M059J (cell line): ENCODE measurements at regions not wholly inside any gene's neighbourhood (a gene's known extent, or its start where the extent isn't known, plus 50 kb on each side); places are given as distances from the start of the nearest gene placed in this dataset.

ENCODE experiments used
- DNase-seq: peaks from one replicate; pipeline ENCODE4 v3.0.0-alpha.2; 2012; ENCODE audit warnings: low read depth

DNA sequence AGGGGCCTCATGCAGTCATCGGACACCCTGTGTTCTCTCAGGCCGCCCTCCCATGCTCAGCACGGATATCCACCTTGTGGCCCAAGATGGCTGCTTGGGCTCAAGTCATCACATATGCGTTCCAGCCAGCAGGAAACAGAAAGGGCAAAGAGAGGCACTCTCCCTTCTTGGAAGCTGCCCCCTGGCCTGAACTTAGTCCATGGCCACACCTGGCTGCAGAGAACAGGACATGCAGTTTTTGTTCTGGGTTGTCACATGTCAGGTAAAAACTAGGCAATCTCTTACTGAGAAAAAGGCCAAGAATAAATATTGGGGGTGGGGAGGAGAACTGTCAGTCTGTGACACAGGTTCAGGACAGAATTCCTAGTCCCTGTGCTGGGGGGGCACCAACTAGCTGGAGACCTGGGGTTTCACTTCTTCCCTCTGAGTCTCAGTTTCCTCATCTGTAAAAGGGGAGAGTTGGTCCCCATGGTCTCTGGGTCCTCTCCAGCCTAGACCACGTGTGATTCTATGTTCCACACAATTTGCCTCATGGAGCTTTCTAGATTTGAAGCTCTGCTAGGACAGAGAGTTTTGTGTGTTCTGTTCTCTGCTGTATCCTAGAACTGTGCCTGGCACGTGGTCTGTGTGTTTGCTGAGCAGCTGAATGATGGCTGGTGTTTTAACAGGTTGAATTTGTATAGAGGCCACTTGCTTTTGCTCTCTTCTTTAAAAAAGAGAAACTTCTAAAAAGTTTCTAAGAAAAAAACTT is 107.2 kb upstream of the ANO1 start:
- DNase-seq: no peak

DNA sequence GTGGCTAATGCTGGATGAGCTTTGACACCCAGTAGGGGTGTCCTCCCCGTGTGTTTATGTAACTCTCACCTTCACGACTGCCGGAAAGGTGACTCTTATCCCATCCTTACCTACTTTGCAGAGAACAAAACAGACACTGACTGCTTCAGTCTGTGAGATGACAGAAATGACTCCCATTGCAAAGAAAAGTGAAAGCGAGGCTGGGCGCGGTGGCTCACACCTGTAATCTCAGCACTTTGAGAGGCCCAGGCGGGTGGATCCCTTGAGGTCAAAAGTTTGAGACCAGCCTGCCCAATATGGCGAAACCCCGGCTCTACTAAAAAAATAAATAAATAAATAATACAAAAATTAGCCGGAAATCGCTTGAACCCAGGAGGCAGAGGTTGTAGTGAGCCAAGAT is 106.4 kb upstream of the ANO1 start:
- no peak for DNase-seq

DNA sequence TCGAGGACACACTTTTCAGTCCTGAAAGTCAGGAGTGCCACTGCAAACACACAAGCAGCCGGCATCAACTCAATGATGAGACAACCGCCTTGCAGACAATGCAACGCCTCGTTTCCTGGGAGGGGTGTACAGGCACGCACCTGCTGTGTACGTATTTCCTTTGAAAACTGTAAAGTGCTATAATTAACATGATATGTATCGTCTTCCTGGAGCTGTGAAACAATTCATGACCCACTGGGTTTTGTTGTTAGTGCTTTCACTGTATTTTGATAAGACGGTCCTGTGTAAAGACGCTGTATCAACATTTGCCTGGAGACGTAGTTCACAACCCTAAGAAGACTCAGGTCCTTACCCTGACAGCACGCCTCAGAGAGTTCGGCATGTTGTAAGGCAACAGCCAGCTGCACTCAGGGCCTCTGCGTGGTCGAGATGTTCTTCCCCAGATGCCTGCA is 105.7 kb upstream of the ANO1 start:
- DNase-seq: no peak

DNA sequence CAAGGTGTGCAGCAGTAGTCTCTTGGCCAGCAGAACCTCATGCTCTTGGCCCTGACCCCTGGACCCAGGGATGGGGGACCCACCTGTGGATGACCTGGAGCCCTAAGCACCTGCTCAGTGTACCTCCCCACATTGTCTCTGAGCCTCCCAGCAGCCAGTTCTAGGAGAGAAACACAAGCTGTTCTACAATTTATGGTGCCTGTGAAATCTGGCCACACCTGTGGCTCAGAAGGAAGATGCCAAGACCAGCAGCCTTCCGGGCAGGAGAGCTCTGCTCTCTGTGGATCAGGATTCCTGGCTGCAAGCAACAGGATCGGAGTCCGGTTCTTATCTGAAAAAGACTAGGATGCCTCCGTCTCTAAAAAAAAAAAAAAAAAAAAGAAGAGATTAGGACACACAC is 103.6 kb upstream of the ANO1 start:
- DNase-seq: no peak

DNA sequence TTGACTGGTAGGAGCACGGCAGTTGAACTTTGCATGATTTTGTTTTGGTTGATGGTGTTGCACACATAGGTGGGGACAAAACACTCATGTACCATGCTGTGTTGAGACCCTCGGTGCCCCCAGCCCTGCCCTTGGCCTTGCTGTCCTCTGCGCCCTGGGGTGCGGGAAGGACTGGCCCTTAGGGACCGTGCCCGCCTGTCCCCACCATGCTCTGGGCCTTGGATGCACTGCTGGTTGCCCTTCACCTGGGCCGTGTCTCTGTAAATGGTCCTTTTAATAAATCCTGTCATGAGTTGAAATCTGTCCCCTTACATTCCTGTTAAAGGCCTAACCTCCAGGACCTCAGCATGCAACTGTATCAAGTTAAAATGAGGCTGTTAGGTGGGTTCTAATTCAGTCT is 102.3 kb upstream of the ANO1 start:
- DNase-seq: no peak

DNA sequence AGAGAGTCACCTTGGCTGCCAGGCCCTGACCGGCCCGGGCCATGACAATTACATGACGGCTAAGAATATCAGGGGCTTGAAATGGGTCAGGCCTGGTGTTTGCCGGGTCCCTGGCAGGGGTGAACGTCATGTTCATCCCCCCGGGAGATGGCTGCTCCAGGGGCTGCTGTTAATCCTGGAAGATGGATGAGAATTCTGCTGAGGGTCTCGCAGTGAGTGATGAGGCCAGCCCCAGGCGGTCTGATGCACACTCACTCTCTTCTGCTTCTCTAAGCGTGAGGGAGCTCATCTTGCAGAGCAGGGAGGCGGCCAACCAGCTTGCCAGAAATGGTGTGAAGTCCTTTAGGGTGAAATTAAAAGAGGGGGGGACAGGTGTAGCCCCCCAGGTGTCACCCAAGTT is 101.3 kb upstream of the ANO1 start:
- no peak for DNase-seq

DNA sequence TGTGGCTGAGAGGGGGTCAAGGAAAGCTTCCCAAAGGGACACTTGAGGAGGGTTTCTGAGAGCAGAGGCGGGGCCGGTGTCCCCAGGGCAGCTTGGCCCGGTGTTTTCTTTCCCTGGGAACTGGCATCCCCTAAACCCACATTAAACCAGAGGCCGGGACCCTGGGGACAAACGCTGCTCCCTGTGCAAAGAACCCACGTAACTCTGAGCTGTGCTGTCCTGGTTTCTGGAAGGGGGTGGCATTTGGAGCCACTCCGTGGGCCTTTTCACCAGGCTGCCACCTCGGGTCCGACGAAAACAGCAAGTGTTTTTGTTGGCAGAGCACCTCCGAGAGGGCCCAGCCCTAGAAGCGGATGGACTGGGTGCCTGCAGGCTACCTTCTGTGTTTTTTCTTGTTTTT is 100.2 kb upstream of the ANO1 start:
- no peak for DNase-seq

DNA sequence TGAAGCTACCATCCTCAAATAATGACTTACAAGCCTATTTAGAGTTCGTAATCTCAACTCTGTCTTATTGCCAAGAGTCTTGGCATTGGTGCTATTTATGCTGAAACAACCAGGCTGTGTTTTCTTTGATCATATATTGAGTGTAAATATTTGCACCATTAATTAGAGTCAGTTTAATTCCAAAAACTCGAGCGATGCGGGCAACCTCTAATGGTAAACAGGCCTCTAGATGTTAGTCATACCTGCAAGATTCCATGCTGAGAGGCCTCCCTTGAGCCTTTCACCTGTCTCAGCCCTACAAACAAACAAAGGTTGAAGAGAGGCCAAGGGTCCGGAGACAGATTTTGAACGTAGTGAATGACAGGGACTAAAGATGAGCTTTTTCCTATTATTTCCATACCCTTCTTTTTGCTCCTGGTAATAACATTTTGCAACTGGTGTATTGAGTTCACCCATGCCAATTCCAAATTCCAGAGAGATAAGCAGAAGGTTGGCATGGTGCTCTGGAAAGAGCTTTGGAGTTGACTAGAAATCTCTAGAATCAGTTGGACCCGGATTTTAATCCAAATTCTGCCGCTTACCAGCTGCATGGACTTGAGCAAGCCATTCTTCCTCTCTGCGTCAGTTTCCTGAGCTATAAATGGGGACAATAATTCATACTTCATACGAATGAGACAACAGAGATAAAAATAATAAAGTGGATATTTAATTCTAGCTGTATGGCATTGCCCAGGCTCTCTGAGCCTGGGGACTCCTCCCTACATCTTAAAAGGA is 99.1 kb upstream of the ANO1 start:
- no peak for DNase-seq

DNA sequence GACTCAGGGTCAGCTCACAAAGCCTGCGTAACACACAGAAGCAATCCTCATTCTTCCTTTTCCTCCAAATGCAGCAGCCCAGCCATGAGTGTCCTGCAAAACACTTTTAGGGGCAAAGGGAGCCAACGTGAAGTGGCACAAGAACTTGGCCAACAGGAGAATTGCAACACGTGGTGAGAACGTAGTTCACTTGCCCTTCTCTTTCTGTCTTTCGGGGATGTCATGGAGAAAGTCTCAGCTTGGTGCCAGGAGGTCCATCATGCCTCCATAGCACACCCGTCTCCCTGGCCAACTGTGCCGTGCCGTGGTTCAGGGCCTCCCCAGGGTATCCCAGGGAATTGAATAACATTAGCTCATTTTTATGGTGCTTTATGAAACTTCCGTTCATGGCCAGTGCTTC is 98.5 kb upstream of the ANO1 start:
- DNase-seq: no peak

DNA sequence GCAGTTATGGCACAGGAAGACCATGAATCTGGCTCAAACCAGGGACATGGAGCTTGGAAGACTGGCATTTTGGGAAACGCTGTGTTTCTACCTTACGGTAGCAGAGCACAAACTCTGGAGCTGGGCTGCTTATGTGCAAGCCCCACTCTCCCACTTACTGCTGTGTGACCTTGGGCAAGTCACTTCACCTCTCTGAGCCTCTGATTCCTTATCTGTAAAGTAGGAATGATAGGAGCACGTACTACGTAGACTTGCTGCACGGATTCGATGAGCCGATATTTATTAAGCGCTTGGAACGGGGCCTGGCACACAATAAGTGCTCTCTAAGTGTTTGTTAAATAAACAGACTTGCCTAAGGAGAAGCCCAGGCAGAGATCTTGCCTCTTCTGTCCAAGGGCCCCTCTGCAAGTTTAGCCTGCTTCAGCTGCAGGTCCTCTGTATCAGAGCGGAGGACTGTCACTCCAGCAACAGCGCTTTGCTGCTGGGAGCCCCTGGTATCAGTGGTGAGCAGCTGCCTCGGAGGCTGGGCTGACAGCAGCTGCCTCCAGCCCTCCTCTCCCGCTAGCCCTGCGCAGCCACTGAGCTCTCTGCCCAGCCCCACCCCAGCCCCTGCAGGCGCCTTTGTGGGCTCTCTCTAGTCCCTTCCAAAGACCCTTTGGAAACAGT is 96.9 kb upstream of the ANO1 start:
- no peak for DNase-seq

DNA sequence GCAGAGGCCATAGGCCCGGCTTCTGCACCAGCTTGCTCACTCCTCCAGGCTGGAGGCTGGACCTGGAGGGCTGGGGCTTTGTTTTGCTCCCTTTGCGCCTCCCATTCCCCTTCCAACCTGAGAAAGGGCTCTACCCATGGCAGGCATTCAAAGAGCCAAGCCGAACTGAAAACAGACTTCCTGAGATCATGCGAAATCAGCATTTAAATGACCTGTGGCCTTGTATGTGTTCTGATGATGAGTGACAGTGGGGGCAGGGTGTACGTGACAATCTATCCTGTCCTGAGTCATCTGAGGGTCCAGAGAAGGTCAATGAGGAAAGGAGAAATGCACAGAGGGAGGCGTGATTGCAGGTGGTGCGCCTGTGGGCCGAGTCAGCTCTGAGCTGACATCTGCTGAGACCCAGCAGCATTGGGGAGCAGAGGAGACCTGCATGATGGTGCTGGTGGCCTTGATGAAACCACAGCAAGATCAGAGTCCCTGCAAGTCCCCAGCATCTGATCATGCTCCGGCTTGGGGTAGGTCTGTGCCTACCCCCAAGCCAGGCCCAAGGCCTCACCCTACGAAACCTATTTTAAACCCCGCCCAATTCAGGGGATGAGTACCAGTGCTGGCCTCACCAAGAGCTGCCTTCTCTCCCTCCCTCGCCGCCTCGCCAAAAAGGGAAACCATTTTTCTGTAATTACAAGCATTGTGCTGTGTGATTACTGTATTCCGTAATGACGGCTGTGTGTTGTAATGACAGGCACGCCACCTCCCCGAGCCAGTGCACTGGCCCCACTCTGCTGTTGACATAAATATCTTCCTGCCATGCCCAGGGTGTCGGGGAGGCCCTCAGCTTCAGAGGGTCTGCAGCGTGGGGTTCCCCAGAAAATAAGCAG is 95.2 kb upstream of the ANO1 start:
- DNase-seq: no peak

DNA sequence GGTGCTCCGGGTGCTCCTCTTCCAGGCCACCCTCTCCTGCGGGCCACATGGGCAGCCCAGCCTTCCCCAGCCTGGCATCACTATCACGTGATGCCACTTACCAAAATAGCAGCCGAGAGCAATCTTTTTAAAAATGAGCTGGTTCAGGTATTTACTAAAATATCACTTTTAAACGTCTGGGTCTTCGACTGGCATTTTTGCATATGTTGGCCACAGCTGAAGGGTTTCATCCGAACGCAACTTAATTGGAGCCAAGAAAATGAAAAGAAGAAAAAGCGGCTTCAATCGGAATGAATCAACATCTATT is 94.6 kb upstream of the ANO1 start:
- DNase-seq: no peak

DNA sequence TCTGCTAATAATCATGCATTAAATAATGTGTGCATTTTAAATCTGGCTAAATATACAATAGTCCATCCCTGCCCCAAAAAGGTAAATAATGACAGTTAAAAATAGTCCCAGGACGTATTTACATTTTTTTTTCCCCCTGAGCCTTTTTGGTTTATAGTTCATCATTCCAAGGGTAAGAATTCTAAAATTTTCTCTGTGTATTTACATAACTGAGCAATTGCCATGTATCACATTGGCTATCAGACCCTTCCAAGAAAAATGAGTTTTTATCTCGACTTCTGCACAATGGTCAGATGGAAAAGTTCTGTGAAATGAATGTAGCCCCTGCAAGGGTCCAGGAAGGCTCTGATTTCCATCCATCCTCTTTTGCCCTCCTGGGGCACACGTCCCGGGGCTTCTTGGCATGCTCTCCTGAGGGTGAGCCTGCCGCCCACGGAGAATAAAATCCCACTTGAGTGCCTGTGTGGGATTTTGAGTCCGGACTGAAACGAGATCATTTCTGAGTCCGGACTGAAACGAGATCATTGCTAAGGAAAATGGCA is 94.1 kb upstream of the ANO1 start:
- DNase-seq: no peak

DNA sequence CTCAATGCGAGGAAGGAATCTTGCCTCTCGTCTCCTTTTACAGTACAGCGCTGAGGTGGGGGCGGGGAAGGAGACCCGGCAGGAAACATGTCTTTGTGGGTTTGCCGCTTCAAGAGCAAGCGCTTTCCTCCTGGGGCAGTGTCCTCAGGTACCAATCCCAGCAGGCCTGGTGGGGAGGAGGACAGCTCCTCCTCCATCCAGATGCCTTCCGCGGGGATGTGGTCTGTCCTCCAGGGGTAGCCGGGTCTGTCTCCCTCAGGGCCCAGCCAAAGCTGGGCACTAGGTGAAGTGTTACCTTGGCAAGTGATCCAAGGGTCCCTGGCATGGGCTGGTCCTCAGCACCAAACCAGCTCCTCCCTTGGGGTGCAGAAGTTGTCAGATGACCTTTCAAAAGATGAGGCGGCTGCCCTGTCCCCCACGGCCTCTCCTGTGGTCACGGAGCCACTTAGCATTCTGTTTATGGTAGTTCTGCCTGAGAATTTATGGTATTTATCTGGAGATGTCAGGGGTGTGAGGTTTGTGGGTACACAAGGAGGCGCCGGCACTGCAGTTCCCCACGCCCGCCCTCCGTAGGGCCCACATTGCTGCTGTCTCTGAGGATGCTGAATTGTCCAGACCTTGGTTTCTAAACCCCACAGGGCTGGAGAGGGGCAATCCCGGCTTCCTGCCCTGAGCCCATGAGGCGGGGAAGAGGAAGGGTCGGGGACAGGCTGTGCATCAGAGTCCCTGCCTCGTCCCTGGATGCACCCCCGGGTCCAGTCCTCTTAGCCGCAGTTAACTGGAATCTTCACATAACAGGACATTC is 93.5 kb upstream of the ANO1 start:
- DNase-seq: no peak

DNA sequence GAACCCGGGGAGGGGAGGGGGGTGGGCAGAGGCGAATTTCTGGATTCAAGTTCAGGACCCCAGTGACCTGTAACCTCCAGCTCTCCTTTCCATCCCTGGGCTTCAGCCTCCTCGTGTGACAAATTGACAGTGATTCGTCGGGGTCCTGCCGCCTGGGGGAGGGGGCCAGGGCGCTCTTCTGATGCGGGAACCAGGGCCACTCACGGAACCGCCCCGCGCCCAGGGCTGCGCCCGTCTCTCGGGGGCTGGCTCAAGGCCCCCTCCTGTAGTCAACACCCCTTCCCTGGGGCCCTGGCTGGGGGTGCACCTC is 92.8 kb upstream of the ANO1 start:
- DNase-seq: no peak

DNA sequence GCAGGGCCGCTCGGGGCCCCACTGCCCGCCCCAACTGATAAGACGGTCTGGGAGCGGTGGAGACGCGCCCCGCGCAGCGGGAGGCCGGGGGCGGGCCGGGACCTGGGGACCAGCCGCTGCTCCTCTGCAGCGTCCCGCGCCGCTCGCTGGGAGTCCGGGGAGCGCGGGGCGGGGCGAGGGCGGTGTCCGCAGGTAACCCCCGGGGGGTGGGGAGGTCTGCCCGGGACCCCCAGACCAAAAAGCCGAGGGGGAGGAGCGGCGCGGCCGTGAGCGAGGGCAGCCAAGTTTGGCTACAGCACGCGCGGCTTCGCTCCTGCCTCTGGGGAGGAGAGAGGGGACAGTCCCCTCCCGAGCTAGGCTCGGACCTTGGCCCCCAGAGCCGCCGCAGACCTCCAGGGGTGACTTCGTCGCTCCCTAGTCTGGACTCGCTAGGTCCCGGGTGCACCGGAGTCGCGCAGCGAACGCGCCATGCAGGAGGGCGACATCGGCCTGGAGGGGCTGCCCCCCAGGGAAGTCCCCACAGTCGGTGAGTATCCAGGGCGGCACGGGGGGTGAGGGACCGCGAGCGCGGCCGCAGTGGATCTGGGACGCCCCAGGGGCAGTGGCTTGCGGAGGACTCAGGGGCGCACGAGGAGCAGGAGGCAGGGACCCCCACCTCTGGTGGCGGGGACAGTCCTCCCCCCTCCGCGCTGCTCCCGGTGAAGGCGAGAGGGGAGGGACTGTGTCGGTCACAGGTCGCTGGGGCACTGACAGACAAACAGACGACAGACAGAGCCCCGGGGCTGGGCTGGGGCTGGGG is 92.3 kb upstream of the ANO1 start:
- DNase-seq: no peak

DNA sequence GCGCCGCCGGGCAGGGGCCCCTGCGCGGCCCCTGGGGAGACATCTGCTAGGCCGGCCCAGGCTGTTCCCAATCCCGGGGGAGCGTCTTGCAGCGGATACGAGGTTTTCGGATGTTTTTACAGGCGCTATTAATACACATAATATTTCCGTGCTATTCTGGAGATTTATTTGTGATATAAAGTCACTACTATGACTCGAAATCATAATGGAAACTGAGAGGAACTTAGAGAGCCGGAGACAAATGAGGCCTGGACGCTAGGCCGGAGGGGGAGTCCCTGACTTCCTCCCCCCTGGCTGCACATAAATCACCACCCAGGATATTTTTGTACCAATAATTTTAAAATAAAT is 91.7 kb upstream of the ANO1 start:
- DNase-seq: no peak

DNA sequence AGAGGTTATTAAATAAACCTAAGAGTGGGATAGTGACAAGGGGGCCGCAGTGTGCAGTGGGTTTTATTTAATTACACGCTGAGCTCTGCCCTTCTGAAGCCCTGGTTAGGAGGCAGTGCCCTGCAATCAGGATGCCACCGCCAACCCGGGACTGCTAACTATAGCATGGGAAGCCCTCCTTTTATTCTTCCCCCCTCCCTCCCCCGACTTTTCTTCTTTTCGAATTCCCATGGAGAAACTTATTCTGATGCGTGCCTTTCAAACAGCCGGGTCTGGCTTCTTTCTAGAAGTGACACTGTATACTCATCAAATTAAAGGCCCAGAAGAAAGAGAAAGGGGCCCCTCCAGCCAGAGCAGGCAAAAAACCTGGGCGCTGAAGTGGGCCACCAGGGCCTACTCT is 91.3 kb upstream of the ANO1 start:
- no peak for DNase-seq

DNA sequence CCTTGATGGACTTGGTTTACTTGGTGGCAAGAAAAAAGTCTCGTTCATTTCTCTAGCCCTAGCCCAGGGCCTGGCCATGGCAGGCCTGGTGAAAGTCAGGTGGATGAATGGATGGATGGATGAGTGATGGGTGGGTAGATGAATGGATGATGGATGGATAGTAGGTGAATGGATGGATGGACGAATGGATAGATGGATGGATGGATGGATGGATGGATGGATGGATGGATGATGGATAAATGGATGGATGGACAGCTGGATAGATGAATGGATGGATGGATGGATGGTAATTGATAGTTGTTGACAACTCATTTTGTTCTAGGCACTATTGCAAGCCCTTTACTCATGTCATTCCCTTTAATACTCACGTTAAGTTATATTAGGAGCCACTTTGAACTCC is 86.1 kb upstream of the ANO1 start:
- DNase-seq: no peak

DNA sequence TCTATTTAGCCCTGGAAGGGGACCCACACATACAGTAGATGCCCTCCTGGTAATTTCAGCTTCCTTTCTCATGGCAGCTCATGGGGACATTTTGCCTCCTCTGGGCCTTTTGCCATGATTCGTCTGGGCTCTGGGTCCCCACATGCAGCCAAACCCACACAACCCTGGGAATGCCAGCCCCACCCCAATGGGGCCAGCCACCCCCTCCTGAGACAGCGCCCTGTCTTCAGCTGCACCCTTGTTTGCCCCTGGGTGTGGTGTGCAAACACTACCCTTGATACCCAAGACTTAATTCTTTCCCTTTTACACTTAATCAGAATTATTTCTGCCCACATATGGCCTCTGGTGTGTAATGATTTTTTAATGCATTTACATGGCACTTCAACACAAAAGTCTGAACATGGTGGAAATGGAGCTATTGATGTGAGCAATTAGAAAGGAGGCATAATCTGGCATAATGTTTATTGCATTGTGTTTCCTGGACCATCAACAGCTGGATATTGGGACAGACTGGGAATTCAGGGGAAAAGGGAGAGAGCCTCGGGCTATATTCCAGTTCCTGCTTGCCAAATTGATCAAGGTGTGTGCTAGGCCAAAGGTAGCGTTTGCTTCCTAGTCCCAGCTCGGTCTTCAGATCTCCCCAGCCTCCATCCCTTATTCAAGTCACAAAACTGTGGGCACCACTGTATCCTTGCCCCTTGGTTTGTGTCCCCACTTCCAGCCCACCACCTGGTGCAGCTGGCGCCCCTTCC is 85.0 kb upstream of the ANO1 start:
- no peak for DNase-seq
